Osteoblast (primary cell): ENCODE measurements at regions not wholly inside any gene's neighbourhood (a gene's known extent, or its start where the extent isn't known, plus 50 kb on each side); places are given as distances from the start of the nearest gene placed in this dataset.

Experiments
- DNase-seq: peaks from one replicate; pipeline ENCODE4 v3.0.0; 2011; ENCODE audit warnings: low spot score, mixed read lengths; ENCODE audit not compliant: insufficient read length; ENCODE audit errors: missing footprints
- H2AFZ ChIP-seq: 2 replicates; pipeline ENCODE4 v1.6.0; 2011; ENCODE audit warnings: mild to moderate bottlenecking, low read length
- H3K27ac ChIP-seq: 2 replicates; pipeline ENCODE4 v1.5.1; 2011; ENCODE audit warnings: mild to moderate bottlenecking, low read depth, low read length, moderate library complexity
- H3K27me3 ChIP-seq: 2 replicates; pipeline ENCODE4 v1.6.0; 2012; ENCODE audit warnings: mild to moderate bottlenecking, control low read depth, inconsistent platforms, low read length, moderate library complexity; ENCODE audit not compliant: insufficient read depth
- H3K36me3 ChIP-seq: 2 replicates; pipeline ENCODE4 v1.5.1; 2011; ENCODE audit warnings: mild to moderate bottlenecking, low read length, control low read depth, moderate library complexity; ENCODE audit not compliant: insufficient read depth
- H3K4me1 ChIP-seq: 2 replicates; pipeline ENCODE4 v1.5.1; 2011; ENCODE audit warnings: mild to moderate bottlenecking, low read length, control low read depth, moderate library complexity; ENCODE audit not compliant: insufficient read depth
- H3K4me2 ChIP-seq: 2 replicates; pipeline ENCODE4 v1.6.0; 2011; ENCODE audit warnings: mild to moderate bottlenecking, low read length; ENCODE audit not compliant: insufficient read depth
- H3K4me3 ChIP-seq: fragments of 200-600 bp; sonication (generic); 3 replicates; pipeline ENCODE4 v1.5.1; 2012; ENCODE audit warnings: mild to moderate bottlenecking, low read length, inconsistent platforms; ENCODE audit not compliant: insufficient read depth
- H3K79me2 ChIP-seq: 2 replicates; pipeline ENCODE4 v1.6.0; 2012; ENCODE audit warnings: mild to moderate bottlenecking, low read length, control low read depth, inconsistent platforms; ENCODE audit not compliant: insufficient read depth
- H3K9me3 ChIP-seq: 2 replicates; pipeline ENCODE4 v1.5.1; 2011; ENCODE audit warnings: low read depth, low read length, control low read depth
- H4K20me1 ChIP-seq: 2 replicates; pipeline ENCODE4 v1.6.0; 2012; ENCODE audit warnings: mild to moderate bottlenecking, low read length, control low read depth; ENCODE audit not compliant: insufficient read depth
- CTCF ChIP-seq: IDR thresholded peaks from 2 replicates; pipeline ENCODE4 v1.5.1; 2011; ENCODE audit warnings: mild to moderate bottlenecking, low read depth, low read length, moderate library complexity; ENCODE audit errors: extremely low read depth

DNA sequence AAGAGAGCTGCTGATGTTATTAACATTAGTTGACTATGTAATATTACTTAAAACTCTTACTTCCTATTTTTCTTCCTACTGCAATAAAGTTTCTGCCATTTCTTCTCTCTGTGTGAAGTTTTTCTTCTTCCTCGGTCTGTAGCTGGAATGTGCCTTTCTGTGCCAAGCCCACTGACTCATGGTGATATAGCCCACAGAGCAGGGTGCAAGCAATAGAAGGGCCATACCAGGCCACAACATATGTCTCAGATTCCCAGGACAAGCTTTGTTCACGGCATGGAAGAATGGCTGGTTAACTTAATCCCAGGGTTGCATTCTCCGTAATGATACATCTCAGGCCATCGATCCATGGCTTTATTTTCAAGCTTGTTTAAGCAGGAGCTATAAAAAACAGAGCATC, 815.3 kb downstream of the TUSC7 start:
- TF ChIP-seq CTCF: no peak
- no peaks in the 10 kb centered on the region for H4K20me1 ChIP-seq
- H3K4me3 ChIP-seq: no peak overlapping the region
- no peak overlapping the region for H3K27ac ChIP-seq
- H2AFZ ChIP-seq: no peak overlapping the region
- H3K79me2 ChIP-seq: no peaks in the 10 kb centered on the region
- no peaks in the 10 kb centered on the region for H3K9me3 ChIP-seq
- H3K27me3 ChIP-seq: no peaks in the 10 kb centered on the region
- DNase-seq: no peak
- H3K4me1 ChIP-seq: peaks cover 5% of the 10 kb centered on the region
- H3K36me3 ChIP-seq: no peaks in the 10 kb centered on the region
- peak overlapping the region; percentile 3 for H3K4me2 ChIP-seq

GRCh38 chr3:117526470-117527079, 817.0 kb downstream of the TUSC7 start:
- peak; percentile 74 for TF ChIP-seq CTCF
- no peaks in the 10 kb centered on the region for H3K79me2 ChIP-seq
- H3K27ac ChIP-seq: no peak overlapping the region
- no peaks in the 10 kb centered on the region for H3K9me3 ChIP-seq
- peak; percentile 52 for DNase-seq
- peak overlapping the region; percentile 11 for H2AFZ ChIP-seq
- no peaks in the 10 kb centered on the region for H3K27me3 ChIP-seq
- H3K4me2 ChIP-seq: no peak overlapping the region
- no peaks in the 10 kb centered on the region for H3K36me3 ChIP-seq
- peaks cover 5% of the 10 kb centered on the region for H3K4me1 ChIP-seq
- H3K4me3 ChIP-seq: no peak overlapping the region
- H4K20me1 ChIP-seq: no peaks in the 10 kb centered on the region

GRCh38 chr3:117527346-117527745, 817.8 kb downstream of the TUSC7 start:
- H4K20me1 ChIP-seq: no peaks in the 10 kb centered on the region
- no peak for TF ChIP-seq CTCF

DNA sequence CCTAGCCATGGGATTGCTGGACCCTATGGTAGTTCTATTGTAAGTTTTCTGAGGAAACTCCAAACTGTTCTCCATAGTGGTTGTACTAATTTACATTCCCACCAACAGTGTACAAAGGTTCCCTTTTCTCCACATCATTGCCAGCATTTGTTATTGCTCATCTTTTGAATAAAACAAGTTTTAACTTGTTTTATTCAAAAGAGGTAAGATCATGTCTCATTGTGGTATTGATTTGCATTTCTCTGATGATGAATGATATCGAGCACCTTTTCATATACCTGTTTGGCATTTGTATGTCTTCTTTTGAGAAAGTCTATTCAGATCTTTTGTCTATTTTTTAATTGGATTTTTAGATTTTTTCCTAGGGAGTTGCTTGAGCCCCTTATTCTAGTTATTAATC, 819.1 kb downstream of the TUSC7 start:
- H3K9me3 ChIP-seq: no peaks in the 10 kb centered on the region
- TF ChIP-seq CTCF: no peak
- H3K4me1 ChIP-seq: peaks cover 5% of the 10 kb centered on the region
- no peaks in the 10 kb centered on the region for H3K79me2 ChIP-seq
- H3K36me3 ChIP-seq: no peaks in the 10 kb centered on the region
- no peak overlapping the region for H3K4me2 ChIP-seq
- H2AFZ ChIP-seq: no peak overlapping the region
- DNase-seq: no peak
- no peak overlapping the region for H3K4me3 ChIP-seq
- no peak overlapping the region for H3K27ac ChIP-seq
- no peaks in the 10 kb centered on the region for H4K20me1 ChIP-seq
- H3K27me3 ChIP-seq: no peaks in the 10 kb centered on the region

More at GRCh38 chr3:117527346-117527745, 817.8 kb downstream of the TUSC7 start:
- Histone ChIP-seq H3K9me3 (no peaks in the 10 kb centered on the region), H3K79me2 (no peaks in the 10 kb centered on the region), H3K27ac (no peak overlapping the region), H3K27me3 (no peaks in the 10 kb centered on the region), H3K4me3 (no peak overlapping the region), H2AFZ (no peak overlapping the region), H3K4me1 (peaks cover 5% of the 10 kb centered on the region), H3K36me3 (no peaks in the 10 kb centered on the region), H3K4me2 (no peak overlapping the region)
- DNase-seq: no peak
